AG04449 (cell line): ENCODE measurements at regions not wholly inside any gene's neighbourhood (a gene's known extent, or its start where the extent isn't known, plus 50 kb on each side); places are given as distances from the start of the nearest gene placed in this dataset.

Source experiments
- CTCF ChIA-PET: fragments of 350-600 bp; formaldehyde crosslinking; extraction: SDS; loops from one replicate; lab custom pipeline; 2021; ENCODE audit warnings: antibody characterized with exemption; lab: Yijun Ruan, JAX
- POLR2A ChIA-PET: fragments of 400-600, 350-600 bp; formaldehyde crosslinking; extraction: SDS; loops from one replicate; lab custom pipeline; 2020; ENCODE audit warnings: antibody characterized with exemption, inconsistent platforms; lab: Yijun Ruan, JAX
- DNase-seq: peaks from one replicate; pipeline ENCODE4 v3.0.0-alpha.2; 2010; ENCODE audit warnings: low read depth, low spot score
- H3K4me3 ChIP-seq: 2 replicates; pipeline ENCODE4 v1.5.1; 2011; ENCODE audit warnings: low read depth, mild to moderate bottlenecking, control low read depth, low read length
- CTCF ChIP-seq: IDR thresholded peaks from one replicate; pipeline ENCODE4 v1.5.1; 2011; ENCODE audit warnings: mild to moderate bottlenecking, moderate library complexity, low read length, control low read depth, inconsistent platforms; ENCODE audit not compliant: insufficient read depth; ENCODE audit errors: missing control alignments

GRCh38 chr5:120765189-120765588 lies 301.1 kb downstream of the PRR16 start:
- DNase-seq: no peak
- CTCF ChIA-PET: no interaction called here

GRCh38 chr5:120767178-120767820 lies 303.2 kb downstream of the PRR16 start:
- no peak overlapping the region for H3K4me3 ChIP-seq
- no peak for TF ChIP-seq CTCF
- ChIA-PET POLR2A (no interaction called here), CTCF (no interaction called here)
- DNase-seq: no peak

More at GRCh38 chr5:120765189-120765588, 301.1 kb downstream of the PRR16 start:
- POLR2A ChIA-PET: no interaction called here
- TF ChIP-seq CTCF: no peak
- H3K4me3 ChIP-seq: no peak overlapping the region

- peak; percentile 40 for DNase-seq
- POLR2A ChIA-PET: no interaction called here
Observed at GRCh38 chr5:120769312-120769872, 305.3 kb downstream of the PRR16 start.

GRCh38 chr5:120771202-120771601 lies 307.1 kb downstream of the PRR16 start:
- H3K4me3 ChIP-seq: no peak overlapping the region
- no peak for TF ChIP-seq CTCF
- CTCF ChIA-PET: no interaction called here
- DNase-seq: no peak
- POLR2A ChIA-PET: no interaction called here

More at GRCh38 chr5:120769312-120769872, 305.3 kb downstream of the PRR16 start:
- TF ChIP-seq CTCF: no peak
- CTCF ChIA-PET: no interaction called here
- H3K4me3 ChIP-seq: no peak overlapping the region

- no peak overlapping the region for H3K4me3 ChIP-seq
- CTCF ChIA-PET: no interaction called here
- POLR2A ChIA-PET: no interaction called here
- TF ChIP-seq CTCF: no peak
- DNase-seq: peak; percentile 19
Observed at GRCh38 chr5:120778491-120779484, 314.7 kb downstream of the PRR16 start.

- ChIA-PET POLR2A (no interaction called here), CTCF (no interaction called here)
- no peak for DNase-seq
- no peak overlapping the region for H3K4me3 ChIP-seq
- TF ChIP-seq CTCF: no peak
Observed at GRCh38 chr5:120779674-120780073, 315.6 kb downstream of the PRR16 start.
